ENCODE measurements at regions not wholly inside any gene's neighbourhood (a gene's known extent, or its start where the extent isn't known, plus 50 kb on each side); places are given as distances from the start of the nearest gene placed in this dataset.

- TF ChIP-seq EZH2 (IDR thresholded peaks at IDR 0.05) (no peak), POLR2AphosphoS5 (IDR thresholded peaks at IDR 0.05; ENCODE audit: borderline replicate concordance, low read depth, low read length) (no peak)
Observed at GRCh38 chr5:106303911-106304310, 1366.8 kb downstream of the EFNA5 start.

Measured in SK-N-MC (cell line).